Neutrophil (primary cell): ENCODE measurements at regions not wholly inside any gene's neighbourhood (a gene's known extent, or its start where the extent isn't known, plus 50 kb on each side); places are given as distances from the start of the nearest gene placed in this dataset.
A peak's percentile ranks its signal among the peaks of the same experiment; 100 is the strongest.

Source experiments
- H3K27ac ChIP-seq: fragments of 200-600 bp; sonication (generic); 2 replicates; pipeline ENCODE4 v1.5.1; 2016; ENCODE audit warnings: mild to moderate bottlenecking, moderate library complexity
- H3K27me3 ChIP-seq: fragments of 200-600 bp; sonication (generic); 2 replicates; pipeline ENCODE4 v1.6.0; 2016; ENCODE audit warnings: mild to moderate bottlenecking
- H3K36me3 ChIP-seq: fragments of 200-600 bp; sonication (generic); 2 replicates; pipeline ENCODE4 v1.5.1; 2017
- H3K4me1 ChIP-seq, 2 experiments: fragments of 200-600 bp in 1 of 2; sonication (generic) in 1 of 2; 1 replicate in 1 of 2; 2 replicates in 1 of 2; pipeline versions ENCODE4 v1.5.1 to v1.6.1; 2013 to 2016; ENCODE audit warnings: low read depth in 1 of 2, low read length in 1 of 2, mild to moderate bottlenecking in 1 of 2, moderate library complexity in 1 of 2; ENCODE audit not compliant: control insufficient read depth in 1 of 2, insufficient read depth in 1 of 2
- H3K4me3 ChIP-seq, 2 experiments: fragments of 200-600 bp in 1 of 2; sonication (generic) in 1 of 2; 1 replicate in 1 of 2; 2 replicates in 1 of 2; pipeline ENCODE4 v1.5.1; 2013 to 2016; ENCODE audit warnings: low read depth in 1 of 2, low read length in 1 of 2, mild to moderate bottlenecking in 1 of 2, moderate library complexity in 1 of 2
- H3K9me3 ChIP-seq: fragments of 200-600 bp; sonication (generic); 2 replicates; pipeline ENCODE4 v1.5.1; 2016
- CTCF ChIP-seq: fragments of 200-600 bp; sonication (generic); IDR thresholded peaks from 2 replicates; pipeline ENCODE4 v1.5.1; 2016; ENCODE audit warnings: antibody characterized with exemption

- Histone ChIP-seq H3K27ac (peak overlapping the region; percentile 38), H3K4me3 (peak overlapping the region; percentile 61 to 82), H3K9me3 (no peaks in the 10 kb centered on the region), H3K4me1 (peaks cover 27 to 46% of the 10 kb centered on the region in 2 experiments), H3K27me3 (peaks cover 99% of the 10 kb centered on the region), H3K36me3 (no peaks in the 10 kb centered on the region)
- no peak for TF ChIP-seq CTCF
Observed at GRCh38 chr17:81345228-81346089, 49.8 kb upstream of the BAHCC1 start.
